GM13977 (cell line): ENCODE measurements at regions not wholly inside any gene's neighbourhood (a gene's known extent, or its start where the extent isn't known, plus 50 kb on each side); places are given as distances from the start of the nearest gene placed in this dataset.

ENCODE experiments used
- DNase-seq: peaks from one replicate; pipeline ENCODE4 v3.0.0; 2012; ENCODE audit warnings: low spot score
- CTCF ChIP-seq: IDR thresholded peaks from 2 replicates; pipeline ENCODE4 v1.5.1; 2012; ENCODE audit warnings: mild to moderate bottlenecking, control low read depth; ENCODE audit not compliant: insufficient read depth; ENCODE audit errors: extremely low read depth, missing control alignments
- in situ Hi-C: fragments of 300-500 bp; cut with MboI; formaldehyde crosslinking; loops from one replicate; pipeline ENCODE4 v1.12.0; 2022; ENCODE audit warnings: low sequenced_read_pairs, low pct_unique_long_range_greater_than_20kb, mixed read lengths, inconsistent platforms; ENCODE audit not compliant: unreplicated experiment

GRCh38 chr16:51305337-51305736, 154.3 kb upstream of the SALL1 start:
- no peak for DNase-seq
- TF ChIP-seq CTCF: no peak
- in situ Hi-C loops: no loop called here

GRCh38 chr16:51302042-51302441, 151.0 kb upstream of the SALL1 start:
- in situ Hi-C loops: no loop called here
- no peak for TF ChIP-seq CTCF
- no peak for DNase-seq

- no peak for DNase-seq
- no peak for TF ChIP-seq CTCF
- in situ Hi-C loops: no loop called here
Measured at GRCh38 chr16:51298800-51299199, 147.7 kb upstream of the SALL1 start.

- no peak for DNase-seq
- in situ Hi-C loops: no loop called here
Measured at GRCh38 chr16:51290442-51291285, 139.6 kb upstream of the SALL1 start.

GRCh38 chr16:51289336-51289735, 138.3 kb upstream of the SALL1 start:
- no peak for DNase-seq
- in situ Hi-C loops: no loop called here
- TF ChIP-seq CTCF: no peak

More at GRCh38 chr16:51290442-51291285, 139.6 kb upstream of the SALL1 start:
- TF ChIP-seq CTCF: no peak

GRCh38 chr16:51287121-51287755, 136.2 kb upstream of the SALL1 start:
- in situ Hi-C loops: no loop called here
- TF ChIP-seq CTCF: no peak
- DNase-seq: no peak
